H9 (cell line): ENCODE measurements at regions not wholly inside any gene's neighbourhood (a gene's known extent, or its start where the extent isn't known, plus 50 kb on each side); places are given as distances from the start of the nearest gene placed in this dataset.
A peak's percentile ranks its signal among the peaks of the same experiment; 100 is the strongest.

Experiments
- DNase-seq: peaks from one replicate; pipeline ENCODE4 v3.0.0-alpha.2; 2017
- H2AFZ ChIP-seq: one replicate; pipeline ENCODE4 v1.6.1; 2013; ENCODE audit warnings: mild to moderate bottlenecking, low read length, control low read depth, moderate library complexity
- H2AK5ac ChIP-seq: 2 replicates; pipeline ENCODE4 v1.6.1; 2013; ENCODE audit warnings: low read length, control low read depth, mixed read lengths; ENCODE audit not compliant: insufficient read length
- H2BK120ac ChIP-seq: one replicate; pipeline ENCODE4 v1.6.1; 2013; ENCODE audit warnings: low read depth, mild to moderate bottlenecking, low read length, control low read depth, inconsistent platforms; ENCODE audit not compliant: poor library complexity, severe bottlenecking
- H2BK12ac ChIP-seq: 2 replicates; pipeline ENCODE4 v1.6.1; 2013; ENCODE audit warnings: low read length, control low read depth, mixed read lengths, low read depth; ENCODE audit not compliant: insufficient read length
- H2BK15ac ChIP-seq: 2 replicates; pipeline ENCODE4 v1.6.1; 2013; ENCODE audit warnings: low read depth, low read length, control low read depth
- H2BK20ac ChIP-seq: one replicate; pipeline ENCODE4 v1.6.1; 2013; ENCODE audit warnings: low read depth, mild to moderate bottlenecking, low read length, control low read depth, inconsistent platforms; ENCODE audit not compliant: poor library complexity, severe bottlenecking
- H2BK5ac ChIP-seq: 2 replicates; pipeline ENCODE4 v1.6.1; 2013; ENCODE audit warnings: low read length, control low read depth, mixed read lengths; ENCODE audit not compliant: insufficient read length
- H3K14ac ChIP-seq: 2 replicates; pipeline ENCODE4 v1.6.1; 2013; ENCODE audit warnings: low read length, control low read depth; ENCODE audit not compliant: insufficient read depth
- H3K18ac ChIP-seq: 2 replicates; pipeline ENCODE4 v1.6.1; 2013; ENCODE audit warnings: low read depth, mild to moderate bottlenecking, mixed read lengths, low read length, control low read depth; ENCODE audit not compliant: insufficient read length
- H3K23ac ChIP-seq: 2 replicates; pipeline ENCODE4 v1.6.1; 2013; ENCODE audit warnings: low read length, control low read depth, mixed read lengths, low read depth; ENCODE audit not compliant: insufficient read length
- H3K23me2 ChIP-seq: 2 replicates; pipeline ENCODE4 v1.6.1; 2013; ENCODE audit warnings: low read depth, mild to moderate bottlenecking, mixed read lengths, low read length, control low read depth; ENCODE audit not compliant: insufficient read length, poor library complexity, severe bottlenecking
- H3K27ac ChIP-seq: 2 replicates; pipeline ENCODE4 v1.5.1; 2013; ENCODE audit warnings: low read length, control low read depth, mixed read lengths, low read depth; ENCODE audit not compliant: insufficient read length
- H3K27me3 ChIP-seq: 2 replicates; pipeline ENCODE4 v1.6.1; 2013; ENCODE audit warnings: low read length, control low read depth, inconsistent platforms; ENCODE audit not compliant: insufficient read depth
- H3K4ac ChIP-seq: 2 replicates; pipeline ENCODE4 v1.6.1; 2013; ENCODE audit warnings: low read depth, mild to moderate bottlenecking, control low read depth, inconsistent platforms, low read length, moderate library complexity
- H3K4me1 ChIP-seq: 2 replicates; pipeline ENCODE4 v1.6.1; 2013; ENCODE audit warnings: low read length, control low read depth, inconsistent platforms; ENCODE audit not compliant: insufficient read depth
- H3K4me2 ChIP-seq: 2 replicates; pipeline ENCODE4 v1.6.1; 2013; ENCODE audit warnings: low read length, control low read depth, mixed read lengths; ENCODE audit not compliant: insufficient read length, insufficient read depth
- H3K56ac ChIP-seq: 2 replicates; pipeline ENCODE4 v1.6.1; 2013; ENCODE audit warnings: low read depth, mild to moderate bottlenecking, mixed read lengths, low read length, control low read depth; ENCODE audit not compliant: insufficient read length
- H3K79me1 ChIP-seq: 2 replicates; pipeline ENCODE4 v1.6.1; 2013; ENCODE audit warnings: low read depth, mild to moderate bottlenecking, moderate library complexity, low read length, control low read depth, inconsistent platforms; ENCODE audit not compliant: insufficient read depth, poor library complexity, severe bottlenecking
- H3K79me2 ChIP-seq: 2 replicates; pipeline ENCODE4 v1.6.1; 2013; ENCODE audit warnings: low read length, control low read depth, inconsistent platforms; ENCODE audit not compliant: insufficient read depth
- H3K9ac ChIP-seq: 2 replicates; pipeline ENCODE4 v1.6.1; 2013; ENCODE audit warnings: low read length, control low read depth, mixed read lengths; ENCODE audit not compliant: insufficient read length; ENCODE audit errors: extremely low read depth
- H3K9me3 ChIP-seq: one replicate; pipeline ENCODE4 v1.6.1; 2013; ENCODE audit warnings: low read depth, low read length, inconsistent platforms; ENCODE audit not compliant: control insufficient read depth
- H3T11ph ChIP-seq: one replicate; pipeline ENCODE4 v1.6.1; 2013; ENCODE audit warnings: mild to moderate bottlenecking, low read length, control low read depth, inconsistent platforms
- H4K20me1 ChIP-seq: one replicate; pipeline ENCODE4 v1.6.1; 2013; ENCODE audit not compliant: control insufficient read depth, insufficient read length, insufficient read depth
- H4K5ac ChIP-seq: 2 replicates; pipeline ENCODE4 v1.6.1; 2013; ENCODE audit warnings: low read depth, mild to moderate bottlenecking, mixed read lengths, low read length, control low read depth; ENCODE audit not compliant: insufficient read length
- H4K8ac ChIP-seq: replicated peaks from 2 replicates; pipeline ENCODE4 v1.6.1; 2013; ENCODE audit warnings: low read length, control low read depth, mixed read lengths, low read depth; ENCODE audit not compliant: insufficient read length
- H4K91ac ChIP-seq: 2 replicates; pipeline ENCODE4 v1.6.1; 2013; ENCODE audit warnings: low read depth, mild to moderate bottlenecking, moderate library complexity, mixed read lengths, low read length, control low read depth; ENCODE audit not compliant: insufficient read length
- H3K27ac Mint-ChIP-seq, 3 experiments: 2 replicates in 2 of 3; 3 replicates in 1 of 3; pipeline ENCODE4 v1.8.0; 2020 to 2021; ENCODE audit warnings: mixed read lengths in 3 of 3, mild to moderate bottlenecking in 1 of 3, moderate library complexity in 1 of 3
- H3K27me3 Mint-ChIP-seq: 2 replicates; pipeline ENCODE4 v1.8.0; 2021; ENCODE audit warnings: low read depth, mild to moderate bottlenecking, moderate library complexity, mixed read lengths
- H3K36me3 Mint-ChIP-seq, 3 experiments: 2 replicates in 2 of 3; 3 replicates in 1 of 3; pipeline ENCODE4 v1.8.0; 2020 to 2021; ENCODE audit warnings: low read depth in 3 of 3, mixed read lengths in 3 of 3; ENCODE audit not compliant: insufficient read depth in 1 of 3
- H3K4me1 Mint-ChIP-seq, 2 experiments: 2 replicates each; pipeline ENCODE4 v1.8.0; 2020; ENCODE audit warnings: mixed read lengths in 2 of 2
- H3K4me3 Mint-ChIP-seq, 2 experiments: 2 replicates in 1 of 2; 3 replicates in 1 of 2; pipeline ENCODE4 v1.8.0; 2020 to 2021; ENCODE audit warnings: mild to moderate bottlenecking in 2 of 2, mixed read lengths in 2 of 2, moderate library complexity in 1 of 2
- H3K9me3 Mint-ChIP-seq, 2 experiments: 2 replicates in 1 of 2; 3 replicates in 1 of 2; pipeline ENCODE4 v1.8.0; 2020; ENCODE audit warnings: mild to moderate bottlenecking in 2 of 2, mixed read lengths in 2 of 2, moderate library complexity in 1 of 2
- CTCF ChIP-seq: fragments of 200-600 bp; sonication (generic); conservative IDR thresholded peaks from 3 replicates; pipeline ENCODE4 v1.8.0; 2021; ENCODE audit warnings: antibody characterized with exemption, mild to moderate bottlenecking

- Histone ChIP-seq H4K5ac (no peak overlapping the region), H3K4me1 (no peaks in the 10 kb centered on the region), H3K23ac (no peak overlapping the region), H2BK15ac (no peak overlapping the region), H2BK12ac (no peak overlapping the region), H4K91ac (no peak overlapping the region), H3K4ac (no peak overlapping the region), H2BK20ac (no peak overlapping the region), H3K4me2 (no peak overlapping the region), H3K9me3 (no peaks in the 10 kb centered on the region), H2BK5ac (no peak overlapping the region), H3K56ac (no peak overlapping the region), H3K79me2 (no peaks in the 10 kb centered on the region), H3K18ac (no peak overlapping the region), H3T11ph (no peak overlapping the region), H4K8ac (no peak overlapping the region), H3K27ac (no peak overlapping the region), H2BK120ac (no peak overlapping the region), H4K20me1 (no peaks in the 10 kb centered on the region), H3K79me1 (no peaks in the 10 kb centered on the region), H2AK5ac (no peak overlapping the region), H3K27me3 (no peaks in the 10 kb centered on the region), H3K14ac (no peak overlapping the region), H2AFZ (no peak overlapping the region), H3K9ac (no peak overlapping the region), H3K23me2 (no peaks in the 10 kb centered on the region)
- peak overlapping the region; percentile 49 to 81 (median 52); a peak in 4 of 7 replicates for H3K27ac Mint-ChIP-seq
- H3K36me3 Mint-ChIP-seq, result peaks cover 0 to 4% (median 0%) of the 10 kb centered on the region in 3 experiments; a peak in 1 of 7 replicates
- TF ChIP-seq CTCF, result no peak
- peaks cover 15 to 24% of the 10 kb centered on the region in 2 experiments for H3K4me1 Mint-ChIP-seq
- H3K4me3 Mint-ChIP-seq, result no peak overlapping the region
- H3K9me3 Mint-ChIP-seq, result no peaks in the 10 kb centered on the region; a peak in 3 of 5 replicates
- no peak for DNase-seq
- H3K27me3 Mint-ChIP-seq, result no peaks in the 10 kb centered on the region
Observed at GRCh38 chr2:184372484-184372883, 225.8 kb upstream of the ZNF804A start.
